ENCODE measurements at regions not wholly inside any gene's neighbourhood (a gene's known extent, or its start where the extent isn't known, plus 50 kb on each side); places are given as distances from the start of the nearest gene placed in this dataset.

DNA sequence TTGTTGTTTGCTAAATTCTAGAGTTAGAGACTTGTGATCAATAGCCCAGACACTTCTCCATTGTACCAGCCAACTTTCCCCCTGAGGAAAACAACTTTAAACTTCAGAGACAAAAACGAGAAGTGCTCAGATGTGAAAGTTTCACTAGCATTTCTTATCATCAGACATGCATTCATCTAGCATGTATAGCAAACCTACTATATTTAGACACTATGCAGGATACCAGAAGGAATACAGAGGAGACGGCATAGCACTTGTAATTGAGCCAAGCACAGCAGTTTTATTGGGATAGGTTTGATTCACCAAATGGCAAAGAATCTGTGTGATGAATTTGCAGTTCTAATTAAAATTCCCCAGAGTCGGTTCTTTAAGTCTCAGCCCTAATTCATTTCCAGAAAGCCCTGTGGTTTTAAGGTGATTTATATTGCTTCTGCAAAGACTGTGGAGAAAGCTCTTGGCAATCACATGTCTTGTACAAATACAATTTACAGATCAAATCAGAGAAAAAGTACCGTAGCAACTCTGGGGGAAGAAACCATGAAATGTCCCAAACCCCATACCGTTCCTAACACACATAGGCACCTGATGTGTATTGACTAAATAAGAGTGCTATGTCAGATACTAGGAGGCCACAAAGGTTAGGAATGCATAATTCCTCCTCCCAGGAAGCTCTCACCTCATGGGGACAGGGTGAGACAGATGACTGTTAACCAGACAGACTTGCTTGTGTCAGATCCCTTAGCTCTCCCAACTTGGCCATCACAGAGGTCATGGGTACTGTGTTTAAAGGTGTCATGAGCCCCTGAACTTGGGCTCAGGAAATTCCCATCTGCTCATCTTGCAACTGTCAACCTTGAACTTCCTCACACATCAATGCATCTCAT, 69.6 kb upstream of the KRAS start (continued):
- TF ChIP-seq, protein P1, sequence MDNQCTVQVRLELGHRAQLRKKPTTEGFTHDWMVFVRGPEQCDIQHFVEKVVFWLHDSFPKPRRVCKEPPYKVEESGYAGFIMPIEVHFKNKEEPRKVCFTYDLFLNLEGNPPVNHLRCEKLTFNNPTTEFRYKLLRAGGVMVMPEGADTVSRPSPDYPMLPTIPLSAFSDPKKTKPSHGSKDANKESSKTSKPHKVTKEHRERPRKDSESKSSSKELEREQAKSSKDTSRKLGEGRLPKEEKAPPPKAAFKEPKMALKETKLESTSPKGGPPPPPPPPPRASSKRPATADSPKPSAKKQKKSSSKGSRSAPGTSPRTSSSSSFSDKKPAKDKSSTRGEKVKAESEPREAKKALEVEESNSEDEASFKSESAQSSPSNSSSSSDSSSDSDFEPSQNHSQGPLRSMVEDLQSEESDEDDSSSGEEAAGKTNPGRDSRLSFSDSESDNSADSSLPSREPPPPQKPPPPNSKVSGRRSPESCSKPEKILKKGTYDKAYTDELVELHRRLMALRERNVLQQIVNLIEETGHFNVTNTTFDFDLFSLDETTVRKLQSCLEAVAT (IDR thresholded peaks at IDR 0.05) = 0 out of 2 replicates have a peak, but pooled peaks have one; percentile 34
- TF ChIP-seq CEBPZ (IDR thresholded peaks at IDR 0.05; ENCODE audit: low read depth, low read length) = no peak
- peak; percentile 89 for TF ChIP-seq GATAD2B (conservative IDR thresholded peaks at IDR 0.05; ENCODE audit: low read depth)
- TF ChIP-seq TBL1XR1 (IDR thresholded peaks at IDR 0.05; ENCODE audit: low read depth, low read length) = peak; percentile 46; the same call in 1 of the 2 replicates
- TF ChIP-seq NR2F1 (conservative IDR thresholded peaks at IDR 0.05) = peak; percentile 78
- no peak for TF ChIP-seq RFX5 (IDR thresholded peaks at IDR 0.05; ENCODE audit: low read depth, low read length)
- TF ChIP-seq YY1 (IDR thresholded peaks at IDR 0.05; ENCODE audit: low read depth, low read length) = no peak
- TF ChIP-seq ZNF217 (IDR thresholded peaks at IDR 0.05) = peak; percentile 99
- no peak for TF ChIP-seq SMAD5 (IDR thresholded peaks at IDR 0.05; ENCODE audit: low read depth)
- peak; percentile 72 for TF ChIP-seq EED (IDR thresholded peaks at IDR 0.05; ENCODE audit: low read depth)
- TF ChIP-seq SMARCA5 (IDR thresholded peaks at IDR 0.05) = peak; percentile 63; the same call in 1 of the 2 replicates
- TF ChIP-seq NR2C2 (IDR thresholded peaks at IDR 0.05; ENCODE audit: borderline replicate concordance, control insufficient read depth, insufficient read length, low read depth) = no peak
- TF ChIP-seq, protein P2, sequence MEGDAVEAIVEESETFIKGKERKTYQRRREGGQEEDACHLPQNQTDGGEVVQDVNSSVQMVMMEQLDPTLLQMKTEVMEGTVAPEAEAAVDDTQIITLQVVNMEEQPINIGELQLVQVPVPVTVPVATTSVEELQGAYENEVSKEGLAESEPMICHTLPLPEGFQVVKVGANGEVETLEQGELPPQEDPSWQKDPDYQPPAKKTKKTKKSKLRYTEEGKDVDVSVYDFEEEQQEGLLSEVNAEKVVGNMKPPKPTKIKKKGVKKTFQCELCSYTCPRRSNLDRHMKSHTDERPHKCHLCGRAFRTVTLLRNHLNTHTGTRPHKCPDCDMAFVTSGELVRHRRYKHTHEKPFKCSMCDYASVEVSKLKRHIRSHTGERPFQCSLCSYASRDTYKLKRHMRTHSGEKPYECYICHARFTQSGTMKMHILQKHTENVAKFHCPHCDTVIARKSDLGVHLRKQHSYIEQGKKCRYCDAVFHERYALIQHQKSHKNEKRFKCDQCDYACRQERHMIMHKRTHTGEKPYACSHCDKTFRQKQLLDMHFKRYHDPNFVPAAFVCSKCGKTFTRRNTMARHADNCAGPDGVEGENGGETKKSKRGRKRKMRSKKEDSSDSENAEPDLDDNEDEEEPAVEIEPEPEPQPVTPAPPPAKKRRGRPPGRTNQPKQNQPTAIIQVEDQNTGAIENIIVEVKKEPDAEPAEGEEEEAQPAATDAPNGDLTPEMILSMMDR (IDR thresholded peaks at IDR 0.05 in 2 of 3, conservative IDR thresholded peaks at IDR 0.05 in 1 of 3; ENCODE audit: control insufficient read depth in 2 of 3, extremely low read depth in 1 of 3, insufficient read depth in 1 of 3, low read depth in 3 of 3, low read length in 3 of 3) = no peak
- TF ChIP-seq STAT3 (IDR thresholded peaks at IDR 0.05; ENCODE audit: low read depth, low read length) = no peak
- TF ChIP-seq ZNF24 (IDR thresholded peaks at IDR 0.05) = 0 out of 2 replicates have a peak, but pooled peaks have one; percentile 9
